ENCODE measurements at regions not wholly inside any gene's neighbourhood (a gene's known extent, or its start where the extent isn't known, plus 50 kb on each side); places are given as distances from the start of the nearest gene placed in this dataset.

GRCh38 chrX:40147971-40148370, 50.2 kb upstream of the BCOR start:
- CTCF ChIA-PET, result no interaction called here
- H3K4me1 ChIP-seq (ENCODE audit: insufficient read depth, low read length), result peaks cover 37% of the 10 kb centered on the region
- intact Hi-C loops (cut with DNase I, micrococcal nuclease), result loop anchor here in 1 of 2 experiments (5.0 kb wide), 1 partner anchor 36 kb away; no protein-coding TSS in a partner anchor

More at GRCh38 chrX:40147971-40148370, 50.2 kb upstream of the BCOR start:
- no peak overlapping the region for H3K4me3 Mint-ChIP-seq
- H3K27me3 Mint-ChIP-seq, result no peaks in the 10 kb centered on the region
- no peaks in the 10 kb centered on the region for H3K27me3 ChIP-seq (ENCODE audit: control insufficient read depth in 1 of 2, insufficient read depth in 2 of 2, low read length in 2 of 2)
- H3K36me3 Mint-ChIP-seq (ENCODE audit: low read depth), result no peaks in the 10 kb centered on the region
- TF ChIP-seq CTCF (IDR thresholded peaks at IDR 0.05), result no peak
- H3K9me3 Mint-ChIP-seq, result no peaks in the 10 kb centered on the region
- DNase-seq, result no peak
- no peak overlapping the region for H3K27ac Mint-ChIP-seq
- no peak overlapping the region for H3K27ac ChIP-seq (ENCODE audit: low read depth in 1 of 2, low read length in 2 of 2)
- no peaks in the 10 kb centered on the region for H3K36me3 ChIP-seq (ENCODE audit: insufficient read depth, low read length)
- H3K9me3 ChIP-seq (ENCODE audit: control insufficient read depth in 1 of 2, insufficient read depth in 1 of 2, low read length in 2 of 2), result no peaks in the 10 kb centered on the region
- H3K4me1 Mint-ChIP-seq (ENCODE audit: low read depth), result no peaks in the 10 kb centered on the region
- H3K4me3 ChIP-seq (ENCODE audit: low read length), result no peak overlapping the region
- POLR2A ChIA-PET, result interaction anchor here (1.0 kb wide), 1 partner anchor 38 kb away, joined by 3 read pairs; no protein-coding TSS in a partner anchor
- no peak for ATAC-seq (ENCODE audit: poor library complexity)
